ENCODE measurements at regions not wholly inside any gene's neighbourhood (a gene's known extent, or its start where the extent isn't known, plus 50 kb on each side); places are given as distances from the start of the nearest gene placed in this dataset.

- Histone ChIP-seq H3K4me3 (ENCODE audit: insufficient read depth, low read length) (no peak overlapping the region), H3K4me2 (ENCODE audit: insufficient read depth, low read length) (no peak overlapping the region), H3K9me3 (ENCODE audit: low read depth, low read length) (no peaks in the 10 kb centered on the region), H2AFZ (ENCODE audit: low read length) (no peak overlapping the region), H3K79me2 (ENCODE audit: insufficient read depth, low read length) (no peaks in the 10 kb centered on the region), H3K4me1 (ENCODE audit: insufficient read depth, low read length) (no peaks in the 10 kb centered on the region), H4K20me1 (ENCODE audit: insufficient read depth, low read length) (no peaks in the 10 kb centered on the region), H3K27me3 (ENCODE audit: insufficient read depth, low read length) (no peaks in the 10 kb centered on the region), H3K36me3 (ENCODE audit: insufficient read depth, low read length) (no peaks in the 10 kb centered on the region), H3K27ac (ENCODE audit: low read depth, low read length) (no peak overlapping the region)
- TF ChIP-seq, protein P1, sequence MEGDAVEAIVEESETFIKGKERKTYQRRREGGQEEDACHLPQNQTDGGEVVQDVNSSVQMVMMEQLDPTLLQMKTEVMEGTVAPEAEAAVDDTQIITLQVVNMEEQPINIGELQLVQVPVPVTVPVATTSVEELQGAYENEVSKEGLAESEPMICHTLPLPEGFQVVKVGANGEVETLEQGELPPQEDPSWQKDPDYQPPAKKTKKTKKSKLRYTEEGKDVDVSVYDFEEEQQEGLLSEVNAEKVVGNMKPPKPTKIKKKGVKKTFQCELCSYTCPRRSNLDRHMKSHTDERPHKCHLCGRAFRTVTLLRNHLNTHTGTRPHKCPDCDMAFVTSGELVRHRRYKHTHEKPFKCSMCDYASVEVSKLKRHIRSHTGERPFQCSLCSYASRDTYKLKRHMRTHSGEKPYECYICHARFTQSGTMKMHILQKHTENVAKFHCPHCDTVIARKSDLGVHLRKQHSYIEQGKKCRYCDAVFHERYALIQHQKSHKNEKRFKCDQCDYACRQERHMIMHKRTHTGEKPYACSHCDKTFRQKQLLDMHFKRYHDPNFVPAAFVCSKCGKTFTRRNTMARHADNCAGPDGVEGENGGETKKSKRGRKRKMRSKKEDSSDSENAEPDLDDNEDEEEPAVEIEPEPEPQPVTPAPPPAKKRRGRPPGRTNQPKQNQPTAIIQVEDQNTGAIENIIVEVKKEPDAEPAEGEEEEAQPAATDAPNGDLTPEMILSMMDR (IDR thresholded peaks at IDR 0.05; ENCODE audit: extremely low read depth, low read depth, low read length), result no peak
- DNase-seq (ENCODE audit: insufficient read length, low spot score, missing footprints), result no peak
These were observed 88.7 kb upstream of the ATP10B start for GRCh38 chr5:160940725-160941124.

GRCh38 chr5:160938532-160938931 is 86.5 kb upstream of the ATP10B start:
- no peaks in the 10 kb centered on the region for H4K20me1 ChIP-seq (ENCODE audit: insufficient read depth, low read length)
- H2AFZ ChIP-seq (ENCODE audit: low read length), result no peak overlapping the region
- no peaks in the 10 kb centered on the region for H3K79me2 ChIP-seq (ENCODE audit: insufficient read depth, low read length)
- H3K27ac ChIP-seq (ENCODE audit: low read depth, low read length), result no peak overlapping the region
- no peak overlapping the region for H3K4me3 ChIP-seq (ENCODE audit: insufficient read depth, low read length)
- TF ChIP-seq, protein P1 (IDR thresholded peaks at IDR 0.05; ENCODE audit: extremely low read depth, low read depth, low read length), result no peak
- no peaks in the 10 kb centered on the region for H3K9me3 ChIP-seq (ENCODE audit: low read depth, low read length)
- no peaks in the 10 kb centered on the region for H3K27me3 ChIP-seq (ENCODE audit: insufficient read depth, low read length)
- H3K4me2 ChIP-seq (ENCODE audit: insufficient read depth, low read length), result no peak overlapping the region
- no peak for DNase-seq (ENCODE audit: insufficient read length, low spot score, missing footprints)
- H3K36me3 ChIP-seq (ENCODE audit: insufficient read depth, low read length), result no peaks in the 10 kb centered on the region
- no peaks in the 10 kb centered on the region for H3K4me1 ChIP-seq (ENCODE audit: insufficient read depth, low read length)

DNA sequence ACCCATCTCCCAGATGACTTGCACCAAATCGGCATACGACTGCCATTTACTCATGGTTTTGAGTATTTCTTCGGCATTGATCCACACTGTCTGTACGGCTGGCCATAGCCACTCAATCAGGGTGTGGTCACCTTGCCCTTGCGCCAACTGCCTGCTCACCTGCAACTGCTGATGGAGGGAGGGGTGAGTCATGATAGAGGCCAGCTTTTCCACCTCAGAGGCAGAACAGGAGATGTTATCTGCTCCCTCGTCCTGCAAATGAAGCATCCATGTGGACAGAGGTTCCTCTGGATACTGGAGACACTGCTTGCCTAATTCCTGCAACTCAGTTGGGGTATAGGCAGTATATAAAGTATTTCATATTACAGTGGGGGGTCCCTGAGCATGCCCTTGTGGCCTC is 85.6 kb upstream of the ATP10B start:
- no peak overlapping the region for H3K4me2 ChIP-seq (ENCODE audit: insufficient read depth, low read length)
- no peak for DNase-seq (ENCODE audit: insufficient read length, low spot score, missing footprints)
- H4K20me1 ChIP-seq (ENCODE audit: insufficient read depth, low read length), result no peaks in the 10 kb centered on the region
- H3K27me3 ChIP-seq (ENCODE audit: insufficient read depth, low read length), result no peaks in the 10 kb centered on the region
- no peak overlapping the region for H3K27ac ChIP-seq (ENCODE audit: low read depth, low read length)
- no peaks in the 10 kb centered on the region for H3K36me3 ChIP-seq (ENCODE audit: insufficient read depth, low read length)
- H2AFZ ChIP-seq (ENCODE audit: low read length), result no peak overlapping the region
- H3K4me3 ChIP-seq (ENCODE audit: insufficient read depth, low read length), result no peak overlapping the region
- no peaks in the 10 kb centered on the region for H3K9me3 ChIP-seq (ENCODE audit: low read depth, low read length)
- H3K4me1 ChIP-seq (ENCODE audit: insufficient read depth, low read length), result no peaks in the 10 kb centered on the region
- TF ChIP-seq, protein P1 (IDR thresholded peaks at IDR 0.05; ENCODE audit: extremely low read depth, low read depth, low read length), result no peak
- H3K79me2 ChIP-seq (ENCODE audit: insufficient read depth, low read length), result no peaks in the 10 kb centered on the region

GRCh38 chr5:160935776-160936175 is 83.8 kb upstream of the ATP10B start:
- H3K9me3 ChIP-seq (ENCODE audit: low read depth, low read length), result no peaks in the 10 kb centered on the region
- no peak for DNase-seq (ENCODE audit: insufficient read length, low spot score, missing footprints)
- H3K4me3 ChIP-seq (ENCODE audit: insufficient read depth, low read length), result no peak overlapping the region
- no peaks in the 10 kb centered on the region for H3K4me1 ChIP-seq (ENCODE audit: insufficient read depth, low read length)
- no peaks in the 10 kb centered on the region for H3K27me3 ChIP-seq (ENCODE audit: insufficient read depth, low read length)
- no peak overlapping the region for H2AFZ ChIP-seq (ENCODE audit: low read length)
- no peaks in the 10 kb centered on the region for H4K20me1 ChIP-seq (ENCODE audit: insufficient read depth, low read length)
- no peak overlapping the region for H3K4me2 ChIP-seq (ENCODE audit: insufficient read depth, low read length)
- H3K27ac ChIP-seq (ENCODE audit: low read depth, low read length), result no peak overlapping the region
- TF ChIP-seq, protein P1 (IDR thresholded peaks at IDR 0.05; ENCODE audit: extremely low read depth, low read depth, low read length), result no peak
- H3K79me2 ChIP-seq (ENCODE audit: insufficient read depth, low read length), result no peaks in the 10 kb centered on the region
- no peaks in the 10 kb centered on the region for H3K36me3 ChIP-seq (ENCODE audit: insufficient read depth, low read length)

All from osteoblast (primary cell).